HL-60/S4 treated with phorbol 12-myristate 13-acetate at 8.2 ng/mL for 4 days and 3 days (cell line): ENCODE measurements at regions not wholly inside any gene's neighbourhood (a gene's known extent, or its start where the extent isn't known, plus 50 kb on each side); places are given as distances from the start of the nearest gene placed in this dataset.
"Not testable (repeated sequence)": the region's sequence is repeated elsewhere in the genome, so short reads cannot be mapped to it uniquely, and the experiment has no call there.

Source experiments
- in situ Hi-C: fragments of 300-500 bp; cut with MboI; formaldehyde crosslinking; loops from 2 replicates; pipeline ENCODE4 v1.15.0; 2022; ENCODE audit warnings: low sequenced_read_pairs

GRCh38 chr2:76073992-76074604, 363.4 kb upstream of the GCFC2 start:
- in situ Hi-C loops, result no loop called here

- in situ Hi-C loops, result no loop called here
Measured at GRCh38 chr2:76050196-76050595, 339.5 kb upstream of the GCFC2 start.

- in situ Hi-C loops, result no loop called here
Measured at GRCh38 chr2:76044701-76045100, 334.0 kb upstream of the GCFC2 start.

GRCh38 chr2:76039505-76039904, 328.8 kb upstream of the GCFC2 start:
- in situ Hi-C loops, result no loop called here

GRCh38 chr2:76027761-76028160, 317.0 kb upstream of the GCFC2 start:
- in situ Hi-C loops, result no loop called here

- in situ Hi-C loops, result no loop called here
Measured at GRCh38 chr2:76019128-76019527, 308.4 kb upstream of the GCFC2 start.

- in situ Hi-C loops, result no loop called here
Measured at GRCh38 chr2:76009484-76009883, 298.8 kb upstream of the GCFC2 start.

- in situ Hi-C loops, result no loop called here
Measured at GRCh38 chr2:76008001-76008702, 297.4 kb upstream of the GCFC2 start.

GRCh38 chr2:76000425-76000824, 289.7 kb upstream of the GCFC2 start:
- in situ Hi-C loops, result no loop called here

GRCh38 chr2:75998451-75998850, 287.7 kb upstream of the GCFC2 start:
- in situ Hi-C loops, result no loop called here

GRCh38 chr2:75994759-75995158, 284.0 kb upstream of the GCFC2 start:
- in situ Hi-C loops, result no loop called here

- in situ Hi-C loops, result not testable (repeated sequence)
Measured at GRCh38 chr2:75988622-75989021, 277.9 kb upstream of the GCFC2 start.

GRCh38 chr2:75986617-75987016, 275.9 kb upstream of the GCFC2 start:
- in situ Hi-C loops, result no loop called here

GRCh38 chr2:75982719-75983118, 272.0 kb upstream of the GCFC2 start:
- in situ Hi-C loops, result no loop called here

GRCh38 chr2:75964646-75965045, 253.9 kb upstream of the GCFC2 start:
- in situ Hi-C loops, result no loop called here

GRCh38 chr2:75960472-75961009, 249.8 kb upstream of the GCFC2 start:
- in situ Hi-C loops, result no loop called here

GRCh38 chr2:75959724-75960471, 249.2 kb upstream of the GCFC2 start:
- in situ Hi-C loops, result no loop called here

GRCh38 chr2:75954761-75955160, 244.0 kb upstream of the GCFC2 start:
- in situ Hi-C loops, result no loop called here

GRCh38 chr2:75952173-75952572, 241.5 kb upstream of the GCFC2 start:
- in situ Hi-C loops, result no loop called here

GRCh38 chr2:75949385-75950030, 238.8 kb upstream of the GCFC2 start:
- in situ Hi-C loops, result no loop called here

GRCh38 chr2:75936311-75936710, 225.6 kb upstream of the GCFC2 start:
- in situ Hi-C loops, result no loop called here
